Renal cortex interstitium (tissue), 11 donors: ENCODE measurements at regions not wholly inside any gene's neighbourhood (a gene's known extent, or its start where the extent isn't known, plus 50 kb on each side); places are given as distances from the start of the nearest gene placed in this dataset.

Experiments
- DNase-seq, 11 donors: peaks; one replicate each; pipeline ENCODE4 v3.0.0-alpha.2; 2013; ENCODE audit warnings: low read depth in 9 of 11, low spot score in 4 of 11; ENCODE audit errors: extremely low read depth in 1 of 11

DNA sequence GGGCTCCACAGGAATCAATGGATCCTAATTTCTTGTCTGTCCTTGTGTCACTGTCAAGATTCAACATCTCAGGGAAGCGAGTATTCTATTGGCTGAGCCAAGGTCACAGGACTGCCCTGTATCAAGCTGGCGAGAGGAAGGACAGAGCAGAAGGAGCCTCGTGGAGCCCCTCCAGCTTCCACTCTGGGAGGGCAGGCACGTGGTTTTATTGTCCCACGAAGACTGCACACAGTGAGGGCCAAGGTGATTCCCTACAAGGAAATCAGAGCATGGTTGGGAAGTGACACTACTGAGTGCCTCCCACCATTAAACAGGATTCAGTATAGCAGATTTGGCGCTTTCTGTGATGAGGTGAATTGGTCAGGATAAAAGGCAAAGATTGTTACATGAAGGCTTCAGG lies 302.4 kb upstream of the CXCR4 start:
- no peak for DNase-seq

DNA sequence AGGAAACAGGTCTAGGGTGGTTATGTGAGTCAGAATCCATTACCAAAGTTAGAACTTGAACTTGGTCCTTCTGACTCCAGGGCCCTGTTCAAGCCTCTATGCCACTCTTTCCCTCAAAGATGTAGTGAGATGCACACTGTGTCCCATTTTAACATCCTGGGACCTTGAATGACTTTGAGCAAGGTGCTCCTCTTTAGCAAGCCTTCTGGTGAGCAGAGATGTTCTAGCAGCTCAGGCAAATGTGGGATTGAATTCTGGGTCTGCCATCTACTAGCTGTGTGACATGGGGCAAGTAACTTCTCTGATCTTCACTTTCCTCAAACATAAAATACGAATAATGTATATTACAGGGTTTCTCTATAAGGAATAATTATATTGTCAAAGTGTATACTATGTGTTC lies 294.0 kb upstream of the CXCR4 start:
- DNase-seq, result no peak

DNA sequence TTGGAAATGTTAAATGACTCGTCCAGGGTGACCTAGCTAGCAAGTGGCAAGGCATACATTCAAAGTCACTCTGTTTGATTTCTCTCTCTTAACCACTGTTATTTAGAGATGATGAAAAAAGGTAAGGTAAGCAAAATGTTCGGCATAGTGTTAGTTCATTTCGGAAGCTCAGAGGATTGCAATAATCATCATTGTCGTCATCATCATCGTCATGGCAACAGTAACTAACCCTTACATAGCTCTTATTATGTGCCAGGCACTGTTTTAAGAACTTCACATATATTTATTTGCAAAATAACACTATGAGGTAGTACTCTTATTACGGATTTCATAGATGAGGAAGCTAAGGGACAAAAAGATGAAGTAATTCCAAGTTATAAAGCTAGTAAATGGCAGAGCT lies 292.7 kb upstream of the CXCR4 start:
- no peak for DNase-seq

DNA sequence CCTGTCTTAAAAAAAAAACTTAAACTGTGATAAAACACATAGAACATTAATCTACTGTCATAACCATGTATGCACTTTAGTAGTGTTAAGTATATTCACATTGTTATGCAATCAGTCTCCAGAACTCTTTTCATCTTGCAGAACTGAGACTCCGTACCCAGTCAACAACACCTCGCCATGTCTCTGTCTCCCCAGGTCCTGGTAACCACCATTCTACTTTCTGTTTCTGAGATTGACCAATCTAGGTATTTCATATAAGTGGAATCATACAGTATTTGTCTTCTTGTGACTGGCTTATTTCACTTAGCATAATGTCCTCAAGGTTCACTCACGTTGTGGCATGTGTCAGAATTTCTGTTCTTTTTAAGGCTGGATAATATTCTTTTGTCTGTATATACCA lies 290.8 kb upstream of the CXCR4 start:
- no peak for DNase-seq

DNA sequence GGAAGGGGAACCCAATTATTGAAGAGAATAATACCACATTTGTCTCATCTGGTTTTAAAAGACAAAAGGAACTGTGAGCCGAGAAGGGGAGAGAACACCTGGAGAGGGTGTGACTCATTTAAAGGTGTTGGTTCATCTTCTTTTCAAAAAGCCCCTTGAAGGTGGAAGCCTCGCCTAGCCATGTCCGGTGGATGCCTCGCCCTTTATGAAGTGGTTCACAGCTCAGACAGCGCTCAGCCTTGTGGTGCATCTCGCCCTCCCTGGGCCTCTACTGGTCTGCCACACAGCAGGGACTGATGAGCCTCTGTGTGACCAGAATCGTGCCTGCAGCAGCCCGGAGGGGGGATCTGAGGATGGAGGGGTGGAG lies 290.0 kb upstream of the CXCR4 start:
- DNase-seq, result no peak

DNA sequence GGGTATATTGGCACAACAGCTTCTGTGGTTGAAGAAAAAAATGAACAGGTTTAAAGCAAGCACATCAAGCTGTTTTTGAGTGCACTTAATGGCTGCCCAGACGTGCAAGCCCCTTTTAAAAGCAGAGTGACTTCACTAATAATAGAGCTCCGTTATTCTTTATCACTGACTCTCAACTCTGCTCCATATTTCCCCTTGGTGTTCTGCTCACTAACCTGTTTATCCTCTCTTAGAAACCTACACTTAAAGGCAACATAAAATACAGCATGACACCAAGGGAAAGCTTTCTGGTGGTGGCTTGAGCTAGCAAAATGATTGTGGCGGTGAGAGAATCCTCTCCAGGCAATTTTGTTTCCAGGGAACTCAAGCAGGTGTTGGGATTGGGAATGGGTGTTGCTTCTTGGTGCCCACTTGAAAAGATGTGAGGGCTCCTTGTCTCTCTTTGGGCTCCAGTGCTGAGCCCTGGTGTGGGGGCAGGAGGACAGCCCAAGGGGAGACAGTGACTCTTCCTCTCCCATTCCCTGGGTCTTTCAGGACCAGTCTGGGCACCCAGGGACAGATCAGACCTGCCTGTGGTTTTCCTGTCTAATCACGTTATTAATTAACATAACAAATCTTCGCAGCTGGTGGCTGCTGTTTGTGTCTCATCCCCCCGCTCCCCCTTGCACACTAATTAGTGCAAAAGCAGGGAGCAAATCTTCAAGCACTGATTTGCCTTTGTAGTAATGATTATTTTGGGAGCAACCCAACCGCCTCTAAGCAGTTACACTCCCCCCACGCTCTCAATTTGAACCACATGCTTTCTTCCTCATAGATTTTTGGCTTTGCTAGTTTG lies 289.4 kb upstream of the CXCR4 start:
- DNase-seq, result peak in 1 of 11 donors; percentile 3

DNA sequence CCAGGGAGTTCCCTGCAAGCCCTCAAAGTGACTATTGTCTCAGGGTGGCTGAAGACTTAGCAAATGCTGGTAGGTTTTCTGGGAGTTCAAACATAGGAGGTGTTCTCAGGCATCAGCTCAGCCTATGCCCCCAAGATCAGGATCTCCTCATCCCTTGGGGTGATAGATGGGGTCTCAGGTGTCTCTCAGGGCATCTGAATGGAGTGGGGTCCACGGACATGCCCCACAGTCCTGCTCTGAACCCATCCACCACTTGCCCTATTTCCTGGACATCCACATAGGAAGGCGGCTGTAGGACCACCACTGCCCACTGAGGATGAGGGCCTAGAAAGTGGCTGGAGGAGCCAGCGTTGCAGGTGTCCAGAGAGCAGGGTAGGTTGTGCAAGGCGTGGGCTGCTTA lies 287.0 kb upstream of the CXCR4 start:
- DNase-seq, result no peak

DNA sequence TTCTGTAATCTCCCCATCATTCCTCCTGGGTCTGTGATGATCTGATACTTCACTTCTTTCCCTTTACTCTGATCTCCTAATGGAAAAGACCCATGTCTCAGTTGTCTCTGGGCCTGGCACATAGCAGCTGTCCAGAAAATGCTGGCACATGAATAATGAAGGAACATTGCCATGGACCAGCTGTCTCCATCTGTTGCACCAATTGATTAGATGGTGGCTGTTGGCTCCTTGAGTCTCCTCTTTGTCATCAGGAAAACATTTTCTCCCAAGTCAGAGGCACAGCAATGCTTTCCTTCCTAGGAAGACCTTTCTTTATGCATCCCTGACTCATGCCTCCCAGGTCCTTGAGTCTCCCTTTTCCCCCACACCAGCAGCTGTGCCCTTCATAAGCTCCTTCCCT lies 286.2 kb upstream of the CXCR4 start:
- no peak for DNase-seq

DNA sequence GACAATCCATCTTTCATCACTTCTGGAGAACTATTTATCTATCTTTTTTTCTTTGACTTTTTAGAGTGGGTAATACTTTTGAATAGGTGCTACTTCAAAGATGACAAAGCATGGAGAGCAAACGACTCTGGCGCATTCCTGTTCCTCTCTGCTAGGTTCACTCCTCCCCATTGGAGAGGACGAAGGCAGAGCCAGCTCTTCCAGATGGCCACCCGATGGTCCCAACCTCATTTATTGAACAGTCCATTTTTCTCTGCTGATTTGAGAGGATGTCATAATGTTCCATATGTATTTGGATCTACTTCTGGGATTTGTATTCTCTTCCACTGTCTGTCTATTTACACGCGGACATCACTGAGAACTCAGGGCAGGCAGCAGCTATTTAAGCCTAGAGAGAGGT lies 284.3 kb upstream of the CXCR4 start:
- no peak for DNase-seq

DNA sequence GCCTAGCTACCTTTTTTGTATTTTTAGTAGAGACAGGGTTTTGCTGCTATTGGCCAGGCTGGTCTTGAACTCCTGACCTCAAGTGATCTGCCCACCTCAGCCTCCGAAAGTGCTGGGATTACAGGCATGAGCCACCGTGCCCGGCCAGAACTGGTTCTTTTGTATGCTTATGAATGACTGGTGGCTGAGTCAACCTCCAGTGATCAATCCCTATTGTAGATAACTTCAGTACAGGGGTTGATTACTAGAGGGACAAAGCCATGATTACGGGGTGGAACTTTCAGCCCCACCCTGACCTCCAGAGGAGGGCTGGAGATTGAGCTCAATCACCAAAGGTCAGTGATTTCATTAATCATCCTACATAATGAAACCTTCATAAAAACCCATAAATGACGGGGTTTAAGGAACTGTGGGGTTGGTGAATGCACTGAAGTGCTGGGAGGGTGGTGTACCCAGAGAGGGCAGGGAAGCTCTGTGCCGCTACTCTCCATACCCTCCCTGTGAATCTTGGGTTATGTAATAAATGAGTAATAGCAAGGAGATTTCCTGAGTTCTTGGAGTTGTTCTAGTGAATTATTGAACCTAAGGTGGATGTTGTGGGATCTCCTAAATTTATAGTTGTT lies 281.8 kb upstream of the CXCR4 start:
- DNase-seq, result no peak

DNA sequence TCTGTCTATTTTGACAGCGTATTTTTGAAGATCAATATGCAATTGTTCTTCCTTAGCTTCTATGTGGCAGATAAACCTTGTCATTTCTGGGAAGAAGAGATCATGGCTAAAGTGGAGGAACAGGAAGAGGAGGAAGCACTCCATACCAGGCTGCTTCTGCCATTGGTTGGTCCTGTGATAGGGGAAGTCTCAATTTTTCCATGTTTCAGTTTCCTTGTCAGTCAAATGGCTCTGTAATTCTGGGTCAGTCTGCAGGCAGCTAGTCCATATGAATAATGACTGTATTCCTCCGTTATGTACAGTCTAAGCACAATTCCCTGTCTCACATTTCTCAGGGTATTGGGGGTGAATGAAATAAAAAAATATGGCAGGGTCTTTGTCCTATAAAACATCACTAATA lies 277.6 kb upstream of the CXCR4 start:
- no peak for DNase-seq

DNA sequence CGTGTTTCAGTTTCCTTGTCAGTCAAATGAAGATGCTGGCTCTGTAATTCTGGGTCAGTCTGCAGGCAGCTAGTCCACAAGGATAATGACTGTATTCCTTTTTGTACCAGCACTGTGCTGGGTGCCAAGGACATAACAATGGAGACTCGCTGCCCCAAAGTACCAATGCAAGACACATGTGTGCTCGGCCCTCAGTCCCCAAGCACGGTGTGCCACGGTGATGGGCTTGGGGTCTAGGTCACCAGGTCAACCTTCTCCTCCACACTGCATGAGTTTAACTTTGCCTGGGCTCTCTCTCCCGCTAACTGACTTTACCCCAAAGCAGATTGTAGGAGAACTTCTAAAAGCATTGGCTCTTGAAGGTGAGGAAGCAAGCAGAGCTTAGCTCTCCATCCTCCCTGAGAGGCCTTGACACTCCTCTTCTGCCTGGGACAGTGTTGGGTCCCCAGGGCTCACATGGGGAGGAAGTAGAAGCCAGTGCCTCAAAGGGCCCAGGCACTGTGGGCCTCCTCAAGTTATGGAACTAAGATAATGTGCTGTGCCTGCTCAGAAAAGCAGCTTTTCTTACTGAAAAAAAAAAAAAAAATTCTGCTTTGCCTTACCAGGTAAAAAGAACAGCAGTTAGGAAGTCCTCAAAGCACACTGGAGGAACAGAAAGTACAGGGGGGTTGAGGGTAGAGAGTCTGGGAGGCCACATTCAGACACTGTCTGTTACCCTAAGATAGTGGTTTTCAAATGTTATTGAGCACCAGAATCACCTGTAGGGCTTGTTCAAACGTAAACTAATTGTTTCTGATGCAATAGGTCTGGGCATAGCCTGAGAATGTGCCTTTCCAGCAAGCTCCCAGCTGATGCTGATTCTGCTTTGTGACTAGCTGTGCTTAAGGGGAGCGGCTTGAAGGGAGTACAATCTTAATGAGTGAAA lies 276.4 kb upstream of the CXCR4 start:
- no peak for DNase-seq

DNA sequence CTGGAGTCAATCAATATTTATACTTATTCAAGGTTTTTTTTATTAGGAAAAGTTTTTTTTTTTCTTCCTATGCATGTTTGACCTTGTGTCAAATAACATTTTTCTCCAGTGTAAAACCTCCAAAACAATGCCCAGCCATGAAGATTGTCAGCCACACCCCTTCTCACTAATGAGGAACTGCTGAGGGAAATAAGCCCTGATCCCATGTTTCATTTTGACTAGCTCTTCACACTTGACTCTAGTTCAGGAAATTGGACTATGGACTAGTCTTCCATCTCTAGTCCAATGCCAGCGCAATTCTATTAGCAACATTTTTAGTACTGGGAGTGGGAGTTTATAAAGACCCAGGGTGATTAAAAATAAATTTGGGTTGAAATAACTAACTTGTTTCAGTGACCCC lies 275.6 kb upstream of the CXCR4 start:
- no peak for DNase-seq

DNA sequence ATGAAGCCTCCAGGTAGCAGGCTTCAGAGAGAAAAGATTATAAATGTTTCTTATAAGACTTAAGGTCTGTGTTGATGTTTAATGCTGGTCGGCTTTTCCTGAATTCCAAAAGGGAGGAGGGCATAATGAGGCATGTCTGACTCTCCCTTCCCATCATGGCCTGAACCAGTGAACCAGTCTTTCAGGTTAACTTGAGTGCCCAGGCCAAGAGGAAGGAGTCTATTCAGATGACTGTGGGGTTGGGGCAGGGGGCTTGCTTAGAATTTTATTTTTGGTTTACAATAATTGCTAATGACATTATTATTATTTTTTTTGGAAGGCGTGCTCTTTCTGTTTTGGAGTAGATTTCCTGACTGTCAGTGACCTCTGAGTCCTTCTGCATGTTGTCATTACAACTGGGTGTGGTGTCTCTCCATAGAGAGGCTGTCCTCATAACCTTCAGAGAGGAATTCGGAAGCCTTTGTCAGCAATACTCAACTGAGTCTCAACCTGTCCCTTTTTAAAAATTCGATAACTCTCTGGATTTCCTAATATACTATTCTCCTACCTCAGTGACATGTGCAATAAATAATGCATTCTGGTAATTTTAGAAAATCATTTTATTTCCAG lies 275.1 kb upstream of the CXCR4 start:
- DNase-seq, result no peak

DNA sequence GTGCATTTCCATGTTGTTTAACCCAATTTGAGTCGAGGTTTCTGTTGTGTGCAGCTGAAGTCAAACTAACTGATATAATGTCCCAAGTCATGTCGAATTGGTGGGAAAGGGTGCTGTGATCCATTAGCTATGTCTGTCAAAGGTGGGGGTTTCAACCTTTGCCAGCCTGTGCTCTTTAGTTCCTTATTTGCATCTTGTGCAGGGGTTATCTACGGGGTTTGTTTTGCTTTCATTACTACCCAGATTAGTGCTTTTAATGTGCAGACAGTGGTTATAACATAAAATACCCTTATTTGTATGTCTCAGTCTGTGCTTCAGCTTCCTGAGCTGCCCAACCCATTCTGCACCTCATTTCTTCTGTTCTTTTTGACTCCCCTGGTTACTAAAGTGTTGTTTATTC lies 271.9 kb upstream of the CXCR4 start:
- DNase-seq, result no peak

DNA sequence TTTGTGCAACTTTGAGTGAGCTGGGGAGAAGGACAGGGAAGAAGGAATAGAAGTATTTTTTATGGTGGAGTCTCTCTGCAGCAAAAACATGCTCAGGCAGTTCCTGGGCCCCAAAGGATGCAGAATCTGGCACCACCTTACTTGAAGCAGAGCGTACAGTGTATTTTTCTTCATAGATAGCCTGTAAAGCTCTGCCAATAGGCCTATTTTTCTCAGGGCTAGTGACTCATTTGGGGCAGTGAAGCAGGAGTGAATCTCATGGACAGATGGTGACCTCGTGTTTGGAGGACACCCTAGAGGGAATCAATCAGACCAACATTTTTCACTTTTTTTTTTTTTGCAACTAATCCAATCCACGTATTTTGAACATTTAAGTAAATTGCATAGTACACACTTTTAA lies 268.1 kb upstream of the CXCR4 start:
- no peak for DNase-seq

DNA sequence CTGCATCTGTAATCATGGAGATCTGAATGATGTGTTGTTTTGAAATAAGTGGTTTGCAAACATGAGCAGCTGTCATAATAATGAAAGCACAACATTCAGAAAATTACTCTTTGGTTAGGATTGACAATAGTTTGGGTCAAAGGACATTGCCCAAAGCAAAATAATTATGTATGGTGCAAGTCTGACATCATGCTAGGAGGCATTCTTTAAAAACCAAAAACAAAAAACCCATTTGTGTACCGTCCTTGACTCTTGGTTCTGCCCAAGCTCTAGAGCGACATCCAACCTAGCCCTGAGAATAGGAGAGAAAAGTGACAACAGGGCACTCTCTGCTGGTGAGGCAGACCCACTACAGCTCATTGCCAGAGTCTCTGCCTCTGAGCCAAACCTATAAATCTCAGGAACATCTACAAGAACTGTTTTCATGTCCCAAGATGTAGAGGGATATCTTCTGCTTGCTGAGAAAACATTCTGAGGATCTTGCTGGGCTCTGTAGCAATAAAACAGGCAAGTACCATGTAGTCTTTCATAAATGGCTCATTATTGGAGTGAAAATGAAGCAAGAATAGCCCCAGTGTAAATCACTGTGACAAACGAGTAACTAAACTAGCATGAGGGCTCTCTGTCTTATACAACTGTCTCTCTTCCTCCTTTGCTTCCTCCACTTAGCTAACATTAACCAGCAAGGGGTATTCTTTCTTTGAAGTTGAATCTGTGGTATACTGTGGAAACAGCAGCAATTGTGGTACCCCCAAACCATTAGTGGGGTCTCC lies 266.8 kb upstream of the CXCR4 start:
- DNase-seq, result peak in 6 of 11 donors; percentile 13 to 41 (median 23)

DNA sequence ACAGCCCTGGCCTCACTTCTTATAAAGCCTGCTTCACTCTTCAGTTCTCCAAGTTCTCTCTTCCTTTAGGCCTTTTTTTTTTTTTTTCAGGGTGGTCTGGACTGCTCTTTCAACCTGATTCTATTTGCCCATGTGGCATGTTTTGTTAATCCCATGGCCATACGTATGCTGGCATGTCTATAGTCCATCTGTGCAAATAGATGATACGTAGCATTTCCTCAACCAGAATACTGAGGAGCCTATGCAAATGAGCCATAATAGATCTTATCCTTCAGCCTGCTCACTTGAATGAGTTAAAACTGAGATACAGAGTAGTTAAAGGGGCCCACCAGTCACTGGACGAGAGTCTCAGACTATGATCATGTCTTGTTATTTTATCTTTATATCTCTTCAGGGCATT lies 265.2 kb upstream of the CXCR4 start:
- no peak for DNase-seq
